HCT116 (cell line): ENCODE measurements at regions not wholly inside any gene's neighbourhood (a gene's known extent, or its start where the extent isn't known, plus 50 kb on each side); places are given as distances from the start of the nearest gene placed in this dataset.

ENCODE experiments used
- ATAC-seq: fragments of 200-7000 bp; cut with Tn5 transposase; 2 replicates; pipeline ENCODE4 v1.9.1; 2020; ENCODE audit warnings: mild to moderate bottlenecking, moderate library complexity
- BruUV-seq: library from RNA; stranded (reverse); fragments of 400-500 nt; replicated peaks from 2 replicates; lab custom pipeline; 2021; lab: Mats Ljungman, UMichigan
- CTCF ChIA-PET: fragments of 300-600 bp; sonication (Branson Sonifier 250); formaldehyde crosslinking; loops from one replicate; lab custom pipeline; 2021; ENCODE audit warnings: antibody characterized with exemption; lab: Charles Lee
- POLR2A ChIA-PET: fragments of 300-600, 350-600 bp; sonication (Branson Sonifier 250); formaldehyde crosslinking; loops from one replicate; lab custom pipeline; 2021; ENCODE audit warnings: antibody characterized with exemption; lab: Charles Lee
- RAD21 ChIA-PET, 2 experiments: fragments of 300-600 bp; sonication (Branson Sonifier 250); formaldehyde crosslinking; loops; one replicate each; lab custom pipeline; 2023; ENCODE audit warnings: low total read pairs in 2 of 2; ENCODE audit not compliant: uncharacterized antibody in 2 of 2, unreplicated experiment in 2 of 2, low non-redundant PET in 1 of 2; lab: Charles Lee
- DNase-seq: peaks from one replicate; pipeline ENCODE4 v3.0.0-alpha.2; 2010; ENCODE audit warnings: low read depth, low spot score
- H2AFZ ChIP-seq: fragments of 200-600 bp; shearing (Covaris generic), sonication (generic); 2 replicates; pipeline ENCODE4 v1.6.1; 2017; ENCODE audit warnings: low read depth, mixed run types, mixed read lengths, antibody characterized with exemption, low read length; ENCODE audit not compliant: poor library complexity, severe bottlenecking
- H3K27ac ChIP-seq: 2 replicates; pipeline ENCODE4 v1.5.1; 2012; ENCODE audit warnings: low read depth, low read length
- H3K27me3 ChIP-seq: fragments of 200-600 bp; sonication (generic); 2 replicates; pipeline ENCODE4 v1.6.1; 2016; ENCODE audit warnings: mixed run types, low read length, mixed read lengths; ENCODE audit not compliant: insufficient read depth
- H3K36me3 ChIP-seq, 2 experiments: fragments of 200-500 bp in 1 of 2; fragments of 200-600 bp in 1 of 2; sonication (Bioruptor generic) in 1 of 2; sonication (generic) in 1 of 2; 2 replicates each; pipeline versions ENCODE4 v1.5.1 to v1.6.1; 2014 to 2016; ENCODE audit warnings: low read length in 2 of 2, inconsistent platforms in 1 of 2, mixed read lengths in 1 of 2, mixed run types in 1 of 2; ENCODE audit not compliant: insufficient read depth in 2 of 2, control insufficient read depth in 1 of 2
- H3K4me1 ChIP-seq, 2 experiments: fragments of 200-600 bp in 1 of 2; sonication (generic) in 1 of 2; 2 replicates each; pipeline versions ENCODE4 v1.5.1 to v1.6.1; 2012 to 2017; ENCODE audit warnings: low read length in 2 of 2, inconsistent platforms in 1 of 2, mild to moderate bottlenecking in 1 of 2, mixed read lengths in 1 of 2, mixed run types in 1 of 2, moderate library complexity in 1 of 2; ENCODE audit not compliant: insufficient read depth in 2 of 2, control insufficient read depth in 1 of 2
- H3K4me2 ChIP-seq: fragments of 200-600 bp; sonication (generic); 2 replicates; pipeline ENCODE4 v1.6.1; 2017; ENCODE audit warnings: mixed run types, low read length, mixed read lengths
- H3K4me3 ChIP-seq, 2 experiments: fragments of 200-600 bp in 1 of 2; sonication (generic) in 1 of 2; replicated peaks in 1 of 2; 2 replicates each; pipeline ENCODE4 v1.5.1; 2011 to 2016; ENCODE audit warnings: low read length in 2 of 2, control low read depth in 1 of 2, low read depth in 1 of 2, mild to moderate bottlenecking in 1 of 2, mixed read lengths in 1 of 2, mixed run types in 1 of 2
- H3K79me2 ChIP-seq: fragments of 200-600 bp; sonication (generic); 2 replicates; pipeline ENCODE4 v1.6.1; 2017; ENCODE audit warnings: mild to moderate bottlenecking, mixed run types, low read length, moderate library complexity, mixed read lengths; ENCODE audit not compliant: insufficient read depth
- H3K9ac ChIP-seq: fragments of 200-600 bp; sonication (generic); 2 replicates; pipeline ENCODE4 v1.6.1; 2016; ENCODE audit warnings: low read length, mixed read lengths
- H3K9me2 ChIP-seq: fragments of 200-600 bp; sonication (generic), shearing (Covaris generic); 2 replicates; pipeline ENCODE4 v1.6.1; 2017; ENCODE audit warnings: mixed run types, mild to moderate bottlenecking, moderate library complexity; ENCODE audit not compliant: insufficient read depth
- H3K9me3 ChIP-seq, 2 experiments: fragments of 200-500 bp in 1 of 2; fragments of 200-600 bp in 1 of 2; sonication (Bioruptor generic) in 1 of 2; sonication (generic) in 1 of 2; 2 replicates each; pipeline ENCODE4 v1.6.1; 2014 to 2017; ENCODE audit warnings: low read length in 2 of 2, mixed read lengths in 2 of 2, inconsistent platforms in 1 of 2, low read depth in 1 of 2, mild to moderate bottlenecking in 1 of 2, mixed run types in 1 of 2, moderate library complexity in 1 of 2; ENCODE audit not compliant: control insufficient read depth in 1 of 2, insufficient read depth in 1 of 2
- H4K20me1 ChIP-seq: fragments of 200-600 bp; sonication (generic), shearing (Covaris generic); 2 replicates; pipeline ENCODE4 v1.6.1; 2017; ENCODE audit warnings: mixed run types, mild to moderate bottlenecking, moderate library complexity; ENCODE audit not compliant: insufficient read depth
- CBX3 ChIP-seq: IDR thresholded peaks from 2 replicates; pipeline ENCODE4 v1.6.1; 2012; ENCODE audit warnings: low read depth
- ELF1 ChIP-seq: IDR thresholded peaks from 2 replicates; pipeline ENCODE4 v1.6.1; 2012; ENCODE audit warnings: low read depth, borderline replicate concordance
- EZH2 ChIP-seq: fragments of 200-600 bp; sonication (generic); IDR thresholded peaks from 2 replicates; pipeline ENCODE4 v1.6.1; 2017; ENCODE audit warnings: antibody characterized with exemption, mixed run types
- FOSL1 ChIP-seq: IDR thresholded peaks from 2 replicates; pipeline ENCODE4 v1.6.1; 2012; ENCODE audit warnings: low read depth
- JUND ChIP-seq: IDR thresholded peaks from 2 replicates; pipeline ENCODE4 v1.6.1; 2012
- POLR2AphosphoS5 ChIP-seq: IDR thresholded peaks from 2 replicates; pipeline ENCODE4 v1.6.1; 2011; ENCODE audit warnings: mild to moderate bottlenecking, low read depth, low read length, moderate library complexity
- RAD21 ChIP-seq: IDR thresholded peaks from 2 replicates; pipeline ENCODE4 v1.6.1; 2012; ENCODE audit warnings: low read depth, mild to moderate bottlenecking
- TCF7L2 ChIP-seq: IDR thresholded peaks from 2 replicates; pipeline ENCODE4 v1.7.0; 2011; ENCODE audit warnings: borderline replicate concordance, inconsistent platforms; ENCODE audit not compliant: insufficient read depth, insufficient read length; ENCODE audit errors: extremely low read depth
- intact Hi-C: fragments of 100-400 bp; cut with micrococcal nuclease; formaldehyde crosslinking; loops from 2 replicates; pipeline ENCODE4 v1.10.0; 2022
- TF ChIP-seq, protein P1 (sequence below): IDR thresholded peaks from 2 replicates; pipeline ENCODE4 v1.6.1; 2012
- TF ChIP-seq, protein P2 (sequence below): IDR thresholded peaks from 2 replicates; pipeline ENCODE4 v1.6.1; 2011; ENCODE audit warnings: mild to moderate bottlenecking, low read length, moderate library complexity; ENCODE audit not compliant: insufficient replicate concordance; ENCODE audit errors: extremely low read depth

DNA sequence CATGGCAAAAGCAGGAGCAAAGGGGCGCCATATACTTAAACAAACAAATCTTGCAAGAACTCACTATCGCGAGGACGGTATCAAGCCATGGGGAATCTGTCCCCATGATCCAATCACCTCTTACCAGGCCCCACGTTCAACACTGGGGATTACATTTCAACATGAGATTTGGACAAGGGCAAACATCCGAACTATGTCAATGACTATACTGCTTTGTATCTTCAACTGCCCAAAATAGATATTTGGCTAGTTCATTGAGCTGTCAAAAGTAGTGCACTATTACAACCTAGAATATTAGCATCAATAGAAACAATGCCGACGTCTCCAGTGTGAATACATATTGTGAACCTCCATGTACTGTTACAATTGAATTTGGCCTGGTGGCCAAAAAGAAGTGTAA lies 760.4 kb downstream of the MCTP2 start:
- CTCF ChIA-PET: no interaction called here
- Histone ChIP-seq H3K9me3 (no peaks in the 10 kb centered on the region), H4K20me1 (no peaks in the 10 kb centered on the region), H3K36me3 (no peaks in the 10 kb centered on the region), H3K4me1 (no peaks in the 10 kb centered on the region), H2AFZ (no peak overlapping the region), H3K27ac (no peak overlapping the region)
- no peak for ATAC-seq
- no peak for DNase-seq
- intact Hi-C loops: no loop called here
- RAD21 ChIA-PET: no interaction called here
- no peak for TF ChIP-seq FOSL1
- TF ChIP-seq, all 23 proteins: peak for 0
- POLR2A ChIA-PET: no interaction called here
- BruUV-seq: no TSS peak
- Histone ChIP-seq H3K79me2 (no peaks in the 10 kb centered on the region), H3K9ac (no peak overlapping the region), H3K4me3 (no peak overlapping the region), H3K9me2 (no peaks in the 10 kb centered on the region), H3K27me3 (no peaks in the 10 kb centered on the region), H3K4me2 (no peak overlapping the region)

DNA sequence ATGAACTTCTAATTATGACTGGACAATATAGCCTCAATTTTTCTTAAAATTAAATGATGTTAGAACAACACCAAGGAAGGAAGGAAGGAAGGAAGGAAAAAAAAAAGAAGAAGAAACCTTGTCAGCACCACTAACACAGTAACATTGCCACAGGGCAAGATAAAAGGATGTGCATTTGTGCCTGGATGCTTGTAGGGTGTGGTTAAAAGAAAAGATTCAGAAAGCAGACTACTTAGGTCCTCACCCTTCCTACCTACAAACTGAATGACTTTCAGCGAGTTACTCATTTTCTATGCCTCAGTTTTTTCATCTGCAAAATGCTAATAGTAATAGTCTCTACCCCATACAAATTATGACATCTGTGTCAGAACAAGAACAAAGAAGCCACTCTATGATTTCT lies 778.3 kb downstream of the MCTP2 start:
- ATAC-seq (no peak), DNase-seq (no peak)
- Histone ChIP-seq H3K4me2 (no peak overlapping the region), H3K9me2 (no peaks in the 10 kb centered on the region), H3K4me1 (no peaks in the 10 kb centered on the region), H3K9me3 (no peaks in the 10 kb centered on the region), H3K27me3 (no peaks in the 10 kb centered on the region), H2AFZ (no peak overlapping the region)
- intact Hi-C loops: no loop called here
- POLR2A ChIA-PET: no interaction called here
- CTCF ChIA-PET: interaction anchor here (1.1 kb wide), 1 partner anchor 15 kb away, joined by 3 read pairs; no protein-coding TSS in a partner anchor
- RAD21 ChIA-PET: no interaction called here
- TF ChIP-seq CBX3: no peak
- TF ChIP-seq TCF7L2: no peak
- no peak for TF ChIP-seq POLR2AphosphoS5
- no peak for TF ChIP-seq JUND
- TF ChIP-seq, protein P1, sequence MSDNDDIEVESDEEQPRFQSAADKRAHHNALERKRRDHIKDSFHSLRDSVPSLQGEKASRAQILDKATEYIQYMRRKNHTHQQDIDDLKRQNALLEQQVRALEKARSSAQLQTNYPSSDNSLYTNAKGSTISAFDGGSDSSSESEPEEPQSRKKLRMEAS: no peak
- TF ChIP-seq, protein P2, sequence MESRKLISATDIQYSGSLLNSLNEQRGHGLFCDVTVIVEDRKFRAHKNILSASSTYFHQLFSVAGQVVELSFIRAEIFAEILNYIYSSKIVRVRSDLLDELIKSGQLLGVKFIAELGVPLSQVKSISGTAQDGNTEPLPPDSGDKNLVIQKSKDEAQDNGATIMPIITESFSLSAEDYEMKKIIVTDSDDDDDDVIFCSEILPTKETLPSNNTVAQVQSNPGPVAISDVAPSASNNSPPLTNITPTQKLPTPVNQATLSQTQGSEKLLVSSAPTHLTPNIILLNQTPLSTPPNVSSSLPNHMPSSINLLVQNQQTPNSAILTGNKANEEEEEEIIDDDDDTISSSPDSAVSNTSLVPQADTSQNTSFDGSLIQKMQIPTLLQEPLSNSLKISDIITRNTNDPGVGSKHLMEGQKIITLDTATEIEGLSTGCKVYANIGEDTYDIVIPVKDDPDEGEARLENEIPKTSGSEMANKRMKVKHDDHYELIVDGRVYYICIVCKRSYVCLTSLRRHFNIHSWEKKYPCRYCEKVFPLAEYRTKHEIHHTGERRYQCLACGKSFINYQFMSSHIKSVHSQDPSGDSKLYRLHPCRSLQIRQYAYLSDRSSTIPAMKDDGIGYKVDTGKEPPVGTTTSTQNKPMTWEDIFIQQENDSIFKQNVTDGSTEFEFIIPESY: no peak
- no peak for TF ChIP-seq FOSL1
- no peak for TF ChIP-seq ELF1
- TF ChIP-seq RAD21: no peak
- TF ChIP-seq EZH2: no peak
- TF ChIP-seq, all 23 proteins: peak for 0
- Histone ChIP-seq H3K27ac (no peak overlapping the region), H3K79me2 (no peaks in the 10 kb centered on the region), H3K4me3 (no peak overlapping the region), H4K20me1 (no peaks in the 10 kb centered on the region), H3K9ac (no peak overlapping the region), H3K36me3 (no peaks in the 10 kb centered on the region)
- BruUV-seq: no TSS peak
